IPS-NIHi7 (cell line): ENCODE measurements at regions not wholly inside any gene's neighbourhood (a gene's known extent, or its start where the extent isn't known, plus 50 kb on each side); places are given as distances from the start of the nearest gene placed in this dataset.
A peak's percentile ranks its signal among the peaks of the same experiment; 100 is the strongest.

Source experiments
- DNase-seq: peaks from one replicate; pipeline ENCODE4 v3.0.0; 2012; ENCODE audit warnings: mixed read lengths; ENCODE audit errors: extremely low spot score

GRCh38 chr3:128569756-128570155 is 76.8 kb upstream of the GATA2 start:
- DNase-seq, result no peak

- no peak for DNase-seq
These were observed 75.8 kb upstream of the GATA2 start for GRCh38 chr3:128568602-128569490.

GRCh38 chr3:128567705-128568356 is 74.8 kb upstream of the GATA2 start:
- no peak for DNase-seq

- DNase-seq, result no peak
These were observed 74.1 kb upstream of the GATA2 start for GRCh38 chr3:128567141-128567540.

GRCh38 chr3:128563439-128563838 is 70.4 kb upstream of the GATA2 start:
- no peak for DNase-seq

- DNase-seq, result no peak
These were observed 68.5 kb upstream of the GATA2 start for GRCh38 chr3:128561504-128561903.

- no peak for DNase-seq
These were observed 67.8 kb upstream of the GATA2 start for GRCh38 chr3:128560768-128561167.

- DNase-seq, result peak; percentile 57
These were observed 66.7 kb upstream of the GATA2 start for GRCh38 chr3:128559486-128560225.

- no peak for DNase-seq
These were observed 64.7 kb upstream of the GATA2 start for GRCh38 chr3:128557531-128558280.

- no peak for DNase-seq
These were observed 63.9 kb upstream of the GATA2 start for GRCh38 chr3:128556907-128557306.

- no peak for DNase-seq
These were observed 63.4 kb upstream of the GATA2 start for GRCh38 chr3:128556384-128556783.

GRCh38 chr3:128555841-128556240 is 62.8 kb upstream of the GATA2 start:
- no peak for DNase-seq

- no peak for DNase-seq
These were observed 62.3 kb upstream of the GATA2 start for GRCh38 chr3:128555098-128555825.

GRCh38 chr3:128554465-128555097 is 61.6 kb upstream of the GATA2 start:
- DNase-seq, result no peak

- no peak for DNase-seq
These were observed 61.1 kb upstream of the GATA2 start for GRCh38 chr3:128554100-128554464.

GRCh38 chr3:128553560-128553959 is 60.6 kb upstream of the GATA2 start:
- DNase-seq, result no peak

GRCh38 chr3:128551867-128552266 is 58.9 kb upstream of the GATA2 start:
- DNase-seq, result no peak

- DNase-seq, result no peak
These were observed 58.5 kb upstream of the GATA2 start for GRCh38 chr3:128551451-128551850.

GRCh38 chr3:128550471-128551126 is 57.6 kb upstream of the GATA2 start:
- no peak for DNase-seq

GRCh38 chr3:128550113-128550440 is 57.1 kb upstream of the GATA2 start:
- no peak for DNase-seq
